GM23338 (cell line): ENCODE measurements at regions not wholly inside any gene's neighbourhood (a gene's known extent, or its start where the extent isn't known, plus 50 kb on each side); places are given as distances from the start of the nearest gene placed in this dataset.

Experiments
- EZH2phosphoT487 ChIP-seq: fragments of 200-600 bp; sonication (generic); IDR thresholded peaks from one replicate; pipeline ENCODE4 v1.8.1; 2018; ENCODE audit warnings: antibody characterized with exemption; ENCODE audit not compliant: unreplicated experiment
- ZNF114 ChIP-seq: fragments of 250-450 bp; sonication (Bioruptor Pico); IDR thresholded peaks from 2 replicates; pipeline ENCODE4 v1.5.0; 2020; ENCODE audit warnings: mild to moderate bottlenecking, moderate library complexity
- ZNF331 ChIP-seq: fragments of 250-450 bp; sonication (Bioruptor Pico); IDR thresholded peaks from 2 replicates; pipeline ENCODE4 v1.5.0; 2020; ENCODE audit warnings: low read depth, mild to moderate bottlenecking, moderate library complexity
- TF ChIP-seq, protein P1 (sequence below), 2 experiments: fragments of 200-600 bp in 1 of 2; sonication (generic) in 1 of 2; conservative IDR thresholded peaks; 2 replicates each; pipeline versions ENCODE4 v1.5.1 to v1.6.1; 2016 to 2017; ENCODE audit warnings: antibody characterized with exemption in 2 of 2, low read depth in 2 of 2, mild to moderate bottlenecking in 2 of 2, moderate library complexity in 1 of 2

DNA sequence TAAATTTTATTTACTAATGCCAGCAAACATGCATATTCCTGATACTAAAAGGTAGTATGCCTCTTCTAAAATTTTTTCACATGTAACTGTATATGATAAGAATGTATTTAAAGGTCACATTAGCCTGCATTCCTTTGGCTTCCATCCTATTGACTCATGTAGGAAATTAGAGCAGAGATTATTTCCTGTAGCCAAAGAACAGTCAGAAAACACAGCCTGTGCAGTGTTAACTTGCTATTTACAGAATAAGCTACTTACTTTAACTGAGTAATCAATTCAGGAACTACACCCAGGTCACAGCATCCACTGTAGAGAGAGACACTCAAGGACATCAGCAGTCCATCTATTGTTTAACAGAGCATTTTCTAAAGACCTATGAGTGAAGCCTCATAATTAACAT, 154.5 kb upstream of the ADGRL4 start:
- TF ChIP-seq EZH2phosphoT487 (no peak), ZNF114 (CRISPR knock-in tag) (no peak), ZNF331 (CRISPR knock-in tag) (no peak)
- TF ChIP-seq, protein P1, sequence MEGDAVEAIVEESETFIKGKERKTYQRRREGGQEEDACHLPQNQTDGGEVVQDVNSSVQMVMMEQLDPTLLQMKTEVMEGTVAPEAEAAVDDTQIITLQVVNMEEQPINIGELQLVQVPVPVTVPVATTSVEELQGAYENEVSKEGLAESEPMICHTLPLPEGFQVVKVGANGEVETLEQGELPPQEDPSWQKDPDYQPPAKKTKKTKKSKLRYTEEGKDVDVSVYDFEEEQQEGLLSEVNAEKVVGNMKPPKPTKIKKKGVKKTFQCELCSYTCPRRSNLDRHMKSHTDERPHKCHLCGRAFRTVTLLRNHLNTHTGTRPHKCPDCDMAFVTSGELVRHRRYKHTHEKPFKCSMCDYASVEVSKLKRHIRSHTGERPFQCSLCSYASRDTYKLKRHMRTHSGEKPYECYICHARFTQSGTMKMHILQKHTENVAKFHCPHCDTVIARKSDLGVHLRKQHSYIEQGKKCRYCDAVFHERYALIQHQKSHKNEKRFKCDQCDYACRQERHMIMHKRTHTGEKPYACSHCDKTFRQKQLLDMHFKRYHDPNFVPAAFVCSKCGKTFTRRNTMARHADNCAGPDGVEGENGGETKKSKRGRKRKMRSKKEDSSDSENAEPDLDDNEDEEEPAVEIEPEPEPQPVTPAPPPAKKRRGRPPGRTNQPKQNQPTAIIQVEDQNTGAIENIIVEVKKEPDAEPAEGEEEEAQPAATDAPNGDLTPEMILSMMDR (conservative IDR thresholded peaks at IDR 0.05; ENCODE audit: low read depth in 2 of 2), result no peak
